IMR-90 (cell line): ENCODE measurements at regions not wholly inside any gene's neighbourhood (a gene's known extent, or its start where the extent isn't known, plus 50 kb on each side); places are given as distances from the start of the nearest gene placed in this dataset.

Experiments used
- ATAC-seq: fragments of 200-7000 bp; cut with Tn5 transposase; 2 replicates; pipeline ENCODE4 v1.9.1; 2020; ENCODE audit warnings: low read depth, mild to moderate bottlenecking, moderate library complexity
- BruUV-seq: library from RNA; stranded (reverse); fragments of 400-500 nt; replicated peaks from 2 replicates; lab custom pipeline; 2021; lab: Mats Ljungman, UMichigan
- CTCF ChIA-PET: fragments of 300-600 bp; formaldehyde crosslinking; extraction: SDS; loops from one replicate; lab custom pipeline; 2021; ENCODE audit warnings: antibody characterized with exemption; lab: Yijun Ruan, JAX
- POLR2A ChIA-PET: fragments of 300-600 bp; sonication (Branson Sonifier 250); formaldehyde crosslinking; loops from one replicate; lab custom pipeline; 2022; ENCODE audit warnings: antibody characterized with exemption; ENCODE audit not compliant: unreplicated experiment; lab: Charles Lee
- DNase-seq: peaks from one replicate; pipeline ENCODE4 v3.0.0; 2013
- H2AFZ ChIP-seq: replicated peaks from 2 replicates; pipeline ENCODE3; 2013; ENCODE audit warnings: low read length, mild to moderate bottlenecking; ENCODE audit not compliant: poor library complexity
- H2AK5ac ChIP-seq: 2 replicates; pipeline ENCODE4 v1.6.1; 2013; ENCODE audit warnings: low read depth, low read length, inconsistent platforms
- H2AK9ac ChIP-seq: replicated peaks from 2 replicates; pipeline ENCODE3; 2013; ENCODE audit warnings: mild to moderate bottlenecking, low read depth, low read length, moderate library complexity; ENCODE audit not compliant: poor library complexity
- H2BK120ac ChIP-seq: 2 replicates; pipeline ENCODE4 v1.6.1; 2013; ENCODE audit warnings: low read depth, low read length, inconsistent platforms
- H2BK15ac ChIP-seq: 3 replicates; pipeline ENCODE4 v1.6.1; 2013; ENCODE audit warnings: low read depth, low read length, inconsistent platforms
- H2BK20ac ChIP-seq: 2 replicates; pipeline ENCODE4 v1.6.1; 2013; ENCODE audit warnings: low read depth, mild to moderate bottlenecking, inconsistent platforms, low read length, moderate library complexity
- H2BK5ac ChIP-seq: 2 replicates; pipeline ENCODE4 v1.6.1; 2013; ENCODE audit warnings: mild to moderate bottlenecking, low read depth, low read length, inconsistent platforms; ENCODE audit not compliant: poor library complexity, severe bottlenecking
- H3K14ac ChIP-seq: replicated peaks from 2 replicates; pipeline ENCODE4 v1.6.1; 2013; ENCODE audit warnings: low read depth, low read length, inconsistent platforms
- H3K18ac ChIP-seq: 2 replicates; pipeline ENCODE4 v1.6.1; 2013; ENCODE audit warnings: low read depth, low read length, control low read depth
- H3K23ac ChIP-seq: 2 replicates; pipeline ENCODE4 v1.6.1; 2013; ENCODE audit warnings: low read depth, low read length, inconsistent platforms
- H3K27ac ChIP-seq: 2 replicates; pipeline ENCODE4 v1.5.1; 2013; ENCODE audit warnings: mild to moderate bottlenecking, control low read depth, low read length; ENCODE audit not compliant: insufficient read depth
- H3K27me3 ChIP-seq: 2 replicates; pipeline ENCODE4 v1.6.1; 2013; ENCODE audit warnings: low read length; ENCODE audit not compliant: control insufficient read depth, insufficient read depth
- H3K36me3 ChIP-seq: 2 replicates; pipeline ENCODE4 v1.6.1; 2013; ENCODE audit warnings: low read length, mixed read lengths; ENCODE audit not compliant: control insufficient read depth, insufficient read depth
- H3K4ac ChIP-seq: 2 replicates; pipeline ENCODE4 v1.6.1; 2013; ENCODE audit warnings: low read depth, low read length, inconsistent platforms
- H3K4me1 ChIP-seq: 2 replicates; pipeline ENCODE4 v1.6.1; 2013; ENCODE audit warnings: low read length, mixed read lengths; ENCODE audit not compliant: control insufficient read depth, insufficient read depth
- H3K4me2 ChIP-seq: 2 replicates; pipeline ENCODE4 v1.6.1; 2013; ENCODE audit warnings: low read depth, mild to moderate bottlenecking, control low read depth, low read length, moderate library complexity
- H3K4me3 ChIP-seq: 2 replicates; pipeline ENCODE4 v1.5.1; 2013; ENCODE audit warnings: low read depth, mild to moderate bottlenecking, control low read depth, low read length, moderate library complexity; ENCODE audit not compliant: insufficient read depth
- H3K56ac ChIP-seq: 2 replicates; pipeline ENCODE4 v1.6.1; 2013; ENCODE audit warnings: low read length, inconsistent platforms; ENCODE audit not compliant: insufficient read depth; ENCODE audit errors: extremely low read depth
- H3K79me1 ChIP-seq, 2 experiments: 2 replicates each; pipeline ENCODE4 v1.6.1; 2013; ENCODE audit warnings: low read length in 2 of 2, inconsistent platforms in 1 of 2, low read depth in 1 of 2
- H3K9ac ChIP-seq: 2 replicates; pipeline ENCODE4 v1.6.1; 2013; ENCODE audit warnings: low read depth, low read length, control low read depth
- H3K9me1 ChIP-seq: 2 replicates; pipeline ENCODE4 v1.6.1; 2013; ENCODE audit warnings: low read length, inconsistent platforms; ENCODE audit not compliant: insufficient read depth
- H3K9me3 ChIP-seq: 2 replicates; pipeline ENCODE4 v1.6.1; 2013; ENCODE audit warnings: low read length; ENCODE audit not compliant: control insufficient read depth, insufficient read depth
- H4K20me1 ChIP-seq: 2 replicates; pipeline ENCODE4 v1.6.1; 2013; ENCODE audit warnings: low read length, inconsistent platforms; ENCODE audit not compliant: insufficient read depth
- H4K5ac ChIP-seq: 2 replicates; pipeline ENCODE4 v1.6.1; 2013; ENCODE audit warnings: mild to moderate bottlenecking, low read depth, low read length, control low read depth
- H4K8ac ChIP-seq, 2 experiments: 2 replicates each; pipeline ENCODE4 v1.6.1; 2013; ENCODE audit warnings: low read depth in 2 of 2, low read length in 2 of 2, control low read depth in 1 of 2, inconsistent platforms in 1 of 2
- H4K91ac ChIP-seq: 2 replicates; pipeline ENCODE4 v1.6.1; 2013; ENCODE audit warnings: low read depth, low read length, inconsistent platforms; ENCODE audit not compliant: insufficient read depth
- BHLHE40 ChIP-seq: fragments of 150-350 bp; IDR thresholded peaks from 2 replicates; pipeline ENCODE4 v1.6.1; 2016; ENCODE audit warnings: mild to moderate bottlenecking, low read depth, low read length
- CEBPB ChIP-seq: IDR thresholded peaks from 2 replicates; pipeline ENCODE4 v1.6.1; 2012; ENCODE audit warnings: low read depth, low read length, improper control_type of control experiment
- CHD1 ChIP-seq: IDR thresholded peaks from 2 replicates; pipeline ENCODE4 v1.6.1; 2012; ENCODE audit warnings: low read depth, low read length, improper control_type of control experiment
- FOS ChIP-seq: fragments of 150-350 bp; IDR thresholded peaks from 2 replicates; pipeline ENCODE4 v1.6.1; 2016; ENCODE audit warnings: low read depth, low read length
- MAFK ChIP-seq: IDR thresholded peaks from 2 replicates; pipeline ENCODE4 v1.6.1; 2012; ENCODE audit warnings: low read depth, low read length, improper control_type of control experiment
- MAZ ChIP-seq: IDR thresholded peaks from 2 replicates; pipeline ENCODE4 v1.6.1; 2012; ENCODE audit warnings: low read depth, mild to moderate bottlenecking, low read length, improper control_type of control experiment, moderate library complexity, borderline replicate concordance
- MXI1 ChIP-seq: IDR thresholded peaks from 2 replicates; pipeline ENCODE4 v1.6.1; 2012; ENCODE audit warnings: low read depth, mild to moderate bottlenecking, low read length, moderate library complexity, borderline replicate concordance
- NFE2L2 ChIP-seq: fragments of 150-350 bp; IDR thresholded peaks from 2 replicates; pipeline ENCODE4 v1.6.1; 2016; ENCODE audit warnings: low read depth, mild to moderate bottlenecking, low read length
- POLR2A ChIP-seq: IDR thresholded peaks from 2 replicates; pipeline ENCODE4 v1.6.1; 2012; ENCODE audit warnings: mild to moderate bottlenecking, low read depth, low read length
- RAD21 ChIP-seq: IDR thresholded peaks from 2 replicates; pipeline ENCODE4 v1.6.1; 2012; ENCODE audit warnings: low read length, improper control_type of control experiment
- RCOR1 ChIP-seq: IDR thresholded peaks from 2 replicates; pipeline ENCODE4 v1.6.1; 2012; ENCODE audit warnings: mild to moderate bottlenecking, low read length, improper control_type of control experiment; ENCODE audit not compliant: insufficient replicate concordance
- RFX5 ChIP-seq: IDR thresholded peaks from 2 replicates; pipeline ENCODE4 v1.8.0; 2012; ENCODE audit warnings: low read depth, mild to moderate bottlenecking, low read length, moderate library complexity
- SMC3 ChIP-seq: fragments of 150-350 bp; IDR thresholded peaks from 2 replicates; pipeline ENCODE4 v1.6.1; 2016; ENCODE audit warnings: low read depth, mild to moderate bottlenecking, antibody characterized with exemption, low read length, moderate library complexity
- WGBS, 2 experiments: methylation state at CpG; one replicate each; pipeline versions ENCODE4 v1.1.5 to v1.1.7; 2013; ENCODE audit warnings: missing lambda C conversion rate in 2 of 2; ENCODE audit not compliant: insufficient read length in 1 of 2; ENCODE audit errors: extremely low coverage in 2 of 2; 5-methylcytosine and 5-hydroxymethylcytosine counted together
- dilution Hi-C: fragments of 300-500 bp; cut with HindIII; formaldehyde crosslinking; loops from one replicate; pipeline ENCODE4 v1.14.3; 2018; ENCODE audit warnings: low sequenced_read_pairs; ENCODE audit not compliant: unreplicated experiment
- in situ Hi-C: fragments of 300-500 bp; cut with MboI; formaldehyde crosslinking; loops from 3 replicates; pipeline ENCODE4 v1.14.3; 2019; ENCODE audit warnings: low sequenced_read_pairs, inconsistent platforms, mixed read lengths
- intact Hi-C: fragments of 100-400 bp; cut with micrococcal nuclease; formaldehyde crosslinking; loops from 2 replicates; pipeline ENCODE4 v1.10.0; 2022
- TF ChIP-seq, protein P1 (sequence below): fragments of 150-350 bp; IDR thresholded peaks from 2 replicates; pipeline ENCODE4 v1.6.1; 2017; ENCODE audit warnings: mild to moderate bottlenecking, antibody characterized with exemption, low read length, low read depth
- TF ChIP-seq, protein P2 (sequence below): fragments of 150-350 bp; IDR thresholded peaks from 2 replicates; pipeline ENCODE4 v1.6.1; 2016; ENCODE audit warnings: low read depth, mild to moderate bottlenecking, low read length, moderate library complexity, borderline replicate concordance
- TF ChIP-seq, protein P3 (sequence below): conservative IDR thresholded peaks from 2 replicates; pipeline ENCODE4 v1.5.1; 2012; ENCODE audit warnings: mild to moderate bottlenecking, low read depth, low read length, improper control_type of control experiment

DNA sequence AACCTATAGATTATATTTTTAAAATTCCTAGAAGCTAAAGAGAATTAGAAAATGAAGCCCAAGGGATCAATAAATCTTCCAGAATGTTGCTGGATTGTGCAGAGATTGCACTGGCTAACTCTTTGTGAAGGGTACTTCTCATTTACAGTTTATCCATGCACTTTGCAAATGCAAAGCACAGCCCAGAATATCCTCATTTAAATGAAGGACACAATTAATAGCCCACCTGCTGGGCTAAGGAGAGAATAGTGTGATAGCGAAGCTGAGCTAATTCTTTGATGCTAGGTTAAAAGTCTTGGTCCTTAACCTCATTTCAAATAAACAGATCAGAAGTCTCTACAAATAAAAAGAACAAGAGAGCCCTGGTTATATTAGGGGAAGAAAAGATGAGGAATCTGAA lies 72.5 kb downstream of the SMPDL3A start:
- no TSS peak for BruUV-seq
- Histone ChIP-seq H3K36me3 (no peaks in the 10 kb centered on the region), H3K27me3 (no peaks in the 10 kb centered on the region), H2AK5ac (no peak overlapping the region), H3K79me1 (no peaks in the 10 kb centered on the region), H4K20me1 (no peaks in the 10 kb centered on the region), H2BK120ac (no peak overlapping the region), H3K23ac (no peak overlapping the region), H2BK15ac (no peak overlapping the region), H2BK20ac (no peak overlapping the region), H2BK5ac (no peak overlapping the region), H3K27ac (no peak overlapping the region), H3K4me2 (no peak overlapping the region), H3K9me1 (no peaks in the 10 kb centered on the region), H4K5ac (no peak overlapping the region), H2AK9ac (no peak overlapping the region), H3K4me3 (no peak overlapping the region), H3K56ac (no peak overlapping the region), H4K91ac (no peak overlapping the region), H3K18ac (no peak overlapping the region), H2AFZ (no peak overlapping the region), H3K9ac (no peak overlapping the region), H3K4ac (no peak overlapping the region), H4K8ac (no peak overlapping the region), H3K4me1 (no peaks in the 10 kb centered on the region), H3K14ac (no peak overlapping the region), H3K9me3 (no peaks in the 10 kb centered on the region)
- TF ChIP-seq POLR2A (no peak), SMC3 (no peak), RAD21 (no peak), CEBPB (no peak), BHLHE40 (no peak), MAFK (no peak), MXI1 (no peak), MAZ (no peak), FOS (no peak), CHD1 (no peak), RFX5 (no peak), RCOR1 (no peak), NFE2L2 (no peak)
- TF ChIP-seq, protein P1, sequence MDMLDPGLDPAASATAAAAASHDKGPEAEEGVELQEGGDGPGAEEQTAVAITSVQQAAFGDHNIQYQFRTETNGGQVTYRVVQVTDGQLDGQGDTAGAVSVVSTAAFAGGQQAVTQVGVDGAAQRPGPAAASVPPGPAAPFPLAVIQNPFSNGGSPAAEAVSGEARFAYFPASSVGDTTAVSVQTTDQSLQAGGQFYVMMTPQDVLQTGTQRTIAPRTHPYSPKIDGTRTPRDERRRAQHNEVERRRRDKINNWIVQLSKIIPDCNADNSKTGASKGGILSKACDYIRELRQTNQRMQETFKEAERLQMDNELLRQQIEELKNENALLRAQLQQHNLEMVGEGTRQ = no peak
- TF ChIP-seq, protein P2, sequence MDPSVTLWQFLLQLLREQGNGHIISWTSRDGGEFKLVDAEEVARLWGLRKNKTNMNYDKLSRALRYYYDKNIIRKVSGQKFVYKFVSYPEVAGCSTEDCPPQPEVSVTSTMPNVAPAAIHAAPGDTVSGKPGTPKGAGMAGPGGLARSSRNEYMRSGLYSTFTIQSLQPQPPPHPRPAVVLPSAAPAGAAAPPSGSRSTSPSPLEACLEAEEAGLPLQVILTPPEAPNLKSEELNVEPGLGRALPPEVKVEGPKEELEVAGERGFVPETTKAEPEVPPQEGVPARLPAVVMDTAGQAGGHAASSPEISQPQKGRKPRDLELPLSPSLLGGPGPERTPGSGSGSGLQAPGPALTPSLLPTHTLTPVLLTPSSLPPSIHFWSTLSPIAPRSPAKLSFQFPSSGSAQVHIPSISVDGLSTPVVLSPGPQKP = no peak
- TF ChIP-seq, protein P3, sequence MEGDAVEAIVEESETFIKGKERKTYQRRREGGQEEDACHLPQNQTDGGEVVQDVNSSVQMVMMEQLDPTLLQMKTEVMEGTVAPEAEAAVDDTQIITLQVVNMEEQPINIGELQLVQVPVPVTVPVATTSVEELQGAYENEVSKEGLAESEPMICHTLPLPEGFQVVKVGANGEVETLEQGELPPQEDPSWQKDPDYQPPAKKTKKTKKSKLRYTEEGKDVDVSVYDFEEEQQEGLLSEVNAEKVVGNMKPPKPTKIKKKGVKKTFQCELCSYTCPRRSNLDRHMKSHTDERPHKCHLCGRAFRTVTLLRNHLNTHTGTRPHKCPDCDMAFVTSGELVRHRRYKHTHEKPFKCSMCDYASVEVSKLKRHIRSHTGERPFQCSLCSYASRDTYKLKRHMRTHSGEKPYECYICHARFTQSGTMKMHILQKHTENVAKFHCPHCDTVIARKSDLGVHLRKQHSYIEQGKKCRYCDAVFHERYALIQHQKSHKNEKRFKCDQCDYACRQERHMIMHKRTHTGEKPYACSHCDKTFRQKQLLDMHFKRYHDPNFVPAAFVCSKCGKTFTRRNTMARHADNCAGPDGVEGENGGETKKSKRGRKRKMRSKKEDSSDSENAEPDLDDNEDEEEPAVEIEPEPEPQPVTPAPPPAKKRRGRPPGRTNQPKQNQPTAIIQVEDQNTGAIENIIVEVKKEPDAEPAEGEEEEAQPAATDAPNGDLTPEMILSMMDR = no peak
- ChIA-PET CTCF (interaction anchor here (0.7 kb wide), 1 partner anchor 15 kb away, joined by 3 read pairs; no protein-coding TSS in a partner anchor), POLR2A (no interaction called here)
- WGBS, 2 experiments = no CpG with 5 or more reads among the region's 1 CpG
- DNase-seq (no peak), ATAC-seq (no peak)
- dilution Hi-C loops = no loop called here
- in situ Hi-C loops = loop anchor here (25.0 kb wide), 1 partner anchor 451 kb away; no protein-coding TSS in a partner anchor
- intact Hi-C loops = no loop called here
